A549 (cell line): ENCODE measurements at regions not wholly inside any gene's neighbourhood (a gene's known extent, or its start where the extent isn't known, plus 50 kb on each side); places are given as distances from the start of the nearest gene placed in this dataset.

ENCODE experiments used
- ATAC-seq, 2 experiments: fragments of 200-7000 bp in 1 of 2; fragments of >200 bp in 1 of 2; cut with Nextera tagmentation in 1 of 2; cut with Tn5 transposase in 1 of 2; 3 replicates each; pipeline versions ENCODE4 v1.8.0 to v1.9.1; 2018 to 2020; ENCODE audit warnings: mild to moderate bottlenecking in 1 of 2, moderate library complexity in 1 of 2
- CTCF ChIA-PET: fragments of 300-600 bp; sonication (Branson Sonifier 250); formaldehyde crosslinking; extraction: SDS; loops from one replicate; lab custom pipeline; 2021; ENCODE audit warnings: antibody characterized with exemption, inconsistent platforms; lab: Yijun Ruan, JAX
- POLR2A ChIA-PET: fragments of 350-600 bp; formaldehyde crosslinking; extraction: SDS; loops from one replicate; lab custom pipeline; 2021; ENCODE audit warnings: antibody characterized with exemption, inconsistent platforms; lab: Yijun Ruan, JAX
- DNase-seq, 2 experiments: peaks; one replicate each; pipeline versions ENCODE4 v3.0.0 to v3.0.0-alpha.2; 2011 to 2016; ENCODE audit warnings: low read depth in 1 of 2, low spot score in 1 of 2
- FAIRE-seq: peaks from 2 replicates; lab custom pipeline; 2011; peaks lifted over from hg19 to GRCh38; lab: Jason Lieb, UNC
- H3K27ac ChIP-seq, 2 experiments: fragments of >200 bp; sonication (Bioruptor Twin); formaldehyde crosslinking; 3 replicates each; pipeline ENCODE4 v1.5.1; 2016 to 2017
- H3K4me1 ChIP-seq: fragments of >200 bp; sonication (Bioruptor Twin); formaldehyde crosslinking; 3 replicates; pipeline ENCODE4 v1.6.1; 2016
- H3K4me2 ChIP-seq: fragments of >200 bp; sonication (Bioruptor Twin); formaldehyde crosslinking; 3 replicates; pipeline ENCODE4 v1.6.1; 2016
- H3K4me3 ChIP-seq: fragments of >200 bp; sonication (Bioruptor Twin); formaldehyde crosslinking; 3 replicates; pipeline ENCODE4 v1.5.1; 2016
- H3K9me3 ChIP-seq: fragments of >200 bp; sonication (Bioruptor Twin); formaldehyde crosslinking; 3 replicates; pipeline ENCODE4 v1.6.1; 2016
- CEBPB ChIP-seq, 2 experiments: fragments of >200 bp in 1 of 2; sonication (Bioruptor Twin) in 1 of 2; formaldehyde crosslinking in 1 of 2; IDR thresholded peaks; 2 replicates each; pipeline ENCODE4 v1.6.1; 2012 to 2016
- CHD2 ChIP-seq: fragments of 150-350 bp; IDR thresholded peaks from 2 replicates; pipeline ENCODE4 v1.6.1; 2014; ENCODE audit warnings: low read length; ENCODE audit not compliant: partially characterized antibody
- CHD4 ChIP-seq: fragments of 200-600 bp; sonication (generic); IDR thresholded peaks from 2 replicates; pipeline ENCODE4 v1.6.1; 2016; ENCODE audit warnings: antibody characterized with exemption, mild to moderate bottlenecking, borderline replicate concordance
- EHF ChIP-seq: fragments of 250-450 bp; sonication (Bioruptor Pico); IDR thresholded peaks from 2 replicates; pipeline ENCODE4 v1.5.0; 2020; ENCODE audit warnings: mild to moderate bottlenecking
- EHMT2 ChIP-seq: fragments of 200-600 bp; sonication (generic); IDR thresholded peaks from 2 replicates; pipeline ENCODE4 v1.6.1; 2016; ENCODE audit warnings: antibody characterized with exemption, low read depth, mild to moderate bottlenecking, moderate library complexity
- FOXS1 ChIP-seq: fragments of 250-450 bp; sonication (Bioruptor Pico); IDR thresholded peaks from 2 replicates; pipeline ENCODE4 v1.5.0; 2020; ENCODE audit warnings: mild to moderate bottlenecking, moderate library complexity
- GATA3 ChIP-seq: IDR thresholded peaks from 2 replicates; pipeline ENCODE4 v1.6.1; 2012; ENCODE audit warnings: borderline replicate concordance
- HDAC2 ChIP-seq: fragments of 200-600 bp; sonication (generic); IDR thresholded peaks from 2 replicates; pipeline ENCODE4 v1.6.1; 2016
- HEYL ChIP-seq: fragments of 250-450 bp; sonication (Bioruptor Pico); IDR thresholded peaks from 2 replicates; pipeline ENCODE4 v1.8.0; 2021; ENCODE audit warnings: mild to moderate bottlenecking, moderate library complexity
- HOXA7 ChIP-seq: fragments of 250-450 bp; sonication (Bioruptor Pico); IDR thresholded peaks from 2 replicates; pipeline ENCODE4 v1.5.0; 2020; ENCODE audit warnings: mild to moderate bottlenecking, moderate library complexity
- HOXB13 ChIP-seq: fragments of 250-450 bp; sonication (Bioruptor Pico); IDR thresholded peaks from 2 replicates; pipeline ENCODE4 v1.5.0; 2020; ENCODE audit warnings: low read depth, mild to moderate bottlenecking, moderate library complexity
- JUN ChIP-seq, 2 experiments: fragments of >200 bp; sonication (Bioruptor Twin); formaldehyde crosslinking; IDR thresholded peaks; 2 replicates in 1 of 2; 3 replicates in 1 of 2; pipeline ENCODE4 v1.6.1; 2016 to 2017
- KDM1A ChIP-seq: fragments of 200-600 bp; sonication (generic); IDR thresholded peaks from 2 replicates; pipeline ENCODE4 v1.6.1; 2016; ENCODE audit warnings: low read depth, mild to moderate bottlenecking
- KDM5A ChIP-seq: fragments of 200-600 bp; sonication (generic); IDR thresholded peaks from 2 replicates; pipeline ENCODE4 v1.6.1; 2016; ENCODE audit warnings: antibody characterized with exemption, mild to moderate bottlenecking
- MAFK ChIP-seq: fragments of 450-650 bp; IDR thresholded peaks from 2 replicates; pipeline ENCODE4 v1.6.1; 2014; ENCODE audit not compliant: partially characterized antibody
- MYC ChIP-seq: IDR thresholded peaks from 2 replicates; pipeline ENCODE4 v1.6.1; 2012; ENCODE audit warnings: mild to moderate bottlenecking, inconsistent platforms, low read length, improper control_type of control experiment, borderline replicate concordance
- NR3C1 ChIP-seq: fragments of >200 bp; sonication (Bioruptor Twin); formaldehyde crosslinking; IDR thresholded peaks from 3 replicates; pipeline ENCODE4 v1.6.1; 2017
- RARB ChIP-seq: fragments of 250-450 bp; sonication (Bioruptor Pico); IDR thresholded peaks from 2 replicates; pipeline ENCODE4 v1.8.0; 2021; ENCODE audit warnings: mild to moderate bottlenecking, moderate library complexity
- RNF2 ChIP-seq: fragments of 200-600 bp; sonication (generic); IDR thresholded peaks from 2 replicates; pipeline ENCODE4 v1.6.1; 2016; ENCODE audit warnings: low read depth, mild to moderate bottlenecking, antibody characterized with exemption, moderate library complexity, borderline replicate concordance
- SMC3 ChIP-seq: fragments of >200 bp; sonication (Bioruptor Twin); formaldehyde crosslinking; IDR thresholded peaks from 3 replicates; pipeline ENCODE4 v1.6.1; 2018; ENCODE audit warnings: inconsistent platforms
- ZFP36 ChIP-seq: fragments of 450-650 bp; IDR thresholded peaks from 2 replicates; pipeline ENCODE4 v1.6.1; 2014; ENCODE audit warnings: borderline replicate concordance; ENCODE audit not compliant: partially characterized antibody
- ZSCAN20 ChIP-seq: fragments of 250-450 bp; sonication (Bioruptor Pico); IDR thresholded peaks from 2 replicates; pipeline ENCODE4 v1.8.0; 2022; ENCODE audit warnings: mild to moderate bottlenecking, moderate library complexity
- WGBS: methylation state at CpG from one replicate; pipeline ENCODE4 v1.1.6; 2017; ENCODE audit errors: missing lambda C conversion rate; 5-methylcytosine and 5-hydroxymethylcytosine counted together
- TF ChIP-seq, protein P1 (sequence below): fragments of >200 bp; sonication (Bioruptor Twin); formaldehyde crosslinking; IDR thresholded peaks from 3 replicates; pipeline ENCODE4 v1.6.1; 2016
- TF ChIP-seq, protein P2 (sequence below): fragments of >200 bp; sonication (Bioruptor Twin); formaldehyde crosslinking; IDR thresholded peaks from 2 replicates; pipeline ENCODE4 v1.6.1; 2016

GRCh38 chr4:46524751-46525150 lies 134.8 kb upstream of the GABRA2 start:
- no peaks in the 10 kb centered on the region for H3K4me1 ChIP-seq
- no peak for ATAC-seq
- TF ChIP-seq SMC3 (no peak), FOXS1 (no peak), ZFP36 (no peak), KDM1A (no peak), GATA3 (no peak), HOXA7 (CRISPR knock-in tag) (no peak)
- TF ChIP-seq, protein P1, sequence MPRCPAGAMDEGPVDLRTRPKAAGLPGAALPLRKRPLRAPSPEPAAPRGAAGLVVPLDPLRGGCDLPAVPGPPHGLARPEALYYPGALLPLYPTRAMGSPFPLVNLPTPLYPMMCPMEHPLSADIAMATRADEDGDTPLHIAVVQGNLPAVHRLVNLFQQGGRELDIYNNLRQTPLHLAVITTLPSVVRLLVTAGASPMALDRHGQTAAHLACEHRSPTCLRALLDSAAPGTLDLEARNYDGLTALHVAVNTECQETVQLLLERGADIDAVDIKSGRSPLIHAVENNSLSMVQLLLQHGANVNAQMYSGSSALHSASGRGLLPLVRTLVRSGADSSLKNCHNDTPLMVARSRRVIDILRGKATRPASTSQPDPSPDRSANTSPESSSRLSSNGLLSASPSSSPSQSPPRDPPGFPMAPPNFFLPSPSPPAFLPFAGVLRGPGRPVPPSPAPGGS, result no peak
- TF ChIP-seq, all 56 proteins: peak for 0
- Histone ChIP-seq H3K9me3 (no peaks in the 10 kb centered on the region; the same call in 2 of the 3 replicates), H3K4me3 (no peak overlapping the region), H3K27ac (no peak overlapping the region), H3K4me2 (no peak overlapping the region)
- DNase-seq (no peak), FAIRE-seq (no peak)
- ChIA-PET CTCF (no interaction called here), POLR2A (no interaction called here)
- WGBS, result 15% methylated on average over 3 of the region's 3 CpGs

GRCh38 chr4:46520361-46520760 lies 130.4 kb upstream of the GABRA2 start:
- Histone ChIP-seq H3K4me2 (no peak overlapping the region), H3K9me3 (no peaks in the 10 kb centered on the region; the same call in 2 of the 3 replicates), H3K4me3 (no peak overlapping the region)
- ATAC-seq, result no peak
- POLR2A ChIA-PET, result no interaction called here
- TF ChIP-seq ZSCAN20, result no peak
- no peak for TF ChIP-seq HOXB13 (CRISPR knock-in tag)
- TF ChIP-seq JUN (IDR thresholded peaks at IDR 0.05), result no peak
- no peak for TF ChIP-seq RARB (CRISPR knock-in tag)
- no peak for TF ChIP-seq HDAC2
- no peak for TF ChIP-seq KDM5A
- TF ChIP-seq HEYL (CRISPR knock-in tag), result no peak
- TF ChIP-seq MYC, result no peak
- TF ChIP-seq RNF2, result no peak
- TF ChIP-seq, protein P1, result no peak
- TF ChIP-seq EHF (CRISPR knock-in tag), result no peak
- no peak for TF ChIP-seq SMC3
- TF ChIP-seq, protein P2, sequence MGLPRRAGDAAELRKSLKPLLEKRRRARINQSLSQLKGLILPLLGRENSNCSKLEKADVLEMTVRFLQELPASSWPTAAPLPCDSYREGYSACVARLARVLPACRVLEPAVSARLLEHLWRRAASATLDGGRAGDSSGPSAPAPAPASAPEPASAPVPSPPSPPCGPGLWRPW, result no peak
- TF ChIP-seq, all 56 proteins: peak for 0
- Histone ChIP-seq H3K27ac (no peak overlapping the region), H3K4me1 (no peaks in the 10 kb centered on the region)
- DNase-seq (no peak), FAIRE-seq (no peak)
- CTCF ChIA-PET, result no interaction called here

DNA sequence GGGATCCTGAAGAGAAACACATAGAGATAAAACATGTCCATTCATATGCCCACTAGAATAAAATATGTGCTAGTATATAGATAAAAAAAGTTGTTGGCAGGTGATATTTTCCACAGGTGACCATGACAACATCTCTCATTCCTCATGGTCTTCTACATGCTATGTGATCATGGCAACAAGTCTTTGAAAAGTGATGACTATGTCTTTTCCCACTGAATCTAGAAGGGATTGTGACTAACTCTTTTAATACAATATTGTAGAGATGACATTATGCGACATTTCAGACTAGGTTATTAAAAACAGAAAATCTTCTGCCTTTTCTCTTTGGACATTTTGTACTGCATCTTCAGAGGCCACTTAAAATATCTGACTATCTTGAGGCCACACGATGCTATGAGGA lies 126.0 kb upstream of the GABRA2 start:
- FAIRE-seq, result no peak
- CTCF ChIA-PET, result no interaction called here
- ATAC-seq, result no peak
- POLR2A ChIA-PET, result no interaction called here
- H3K4me2 ChIP-seq, result no peak overlapping the region
- H3K4me3 ChIP-seq, result no peak overlapping the region
- H3K9me3 ChIP-seq, result no peaks in the 10 kb centered on the region
- no peak for DNase-seq
- 14% methylated on average over 2 of the region's 2 CpGs for WGBS
- H3K4me1 ChIP-seq, result no peaks in the 10 kb centered on the region
- TF ChIP-seq CHD4 (no peak), MAFK (peak; percentile 41), KDM1A (no peak)
- TF ChIP-seq, all 56 proteins: peak for 1
- H3K27ac ChIP-seq, result no peak overlapping the region

- no peak overlapping the region for H3K27ac ChIP-seq
- TF ChIP-seq KDM1A (no peak), JUN (IDR thresholded peaks at IDR 0.05) (no peak), CHD2 (no peak), NR3C1 (no peak), HDAC2 (no peak), SMC3 (no peak), MAFK (no peak), CEBPB (IDR thresholded peaks at IDR 0.05) (no peak), EHF (CRISPR knock-in tag) (no peak), EHMT2 (no peak)
- TF ChIP-seq, all 56 proteins: peak for 0
- 10% methylated on average over 2 of the region's 2 CpGs for WGBS
- H3K4me2 ChIP-seq, result no peak overlapping the region
- no peaks in the 10 kb centered on the region for H3K4me1 ChIP-seq
- H3K9me3 ChIP-seq, result no peaks in the 10 kb centered on the region
- no peak for DNase-seq
- ChIA-PET CTCF (no interaction called here), POLR2A (no interaction called here)
- H3K4me3 ChIP-seq, result no peak overlapping the region
- ATAC-seq, result no peak
- FAIRE-seq, result no peak
Measured at GRCh38 chr4:46508216-46508615, 118.3 kb upstream of the GABRA2 start.
